Parathyroid adenoma (tissue), 2 donors: ENCODE measurements at regions not wholly inside any gene's neighbourhood (a gene's known extent, or its start where the extent isn't known, plus 50 kb on each side); places are given as distances from the start of the nearest gene placed in this dataset.

ENCODE experiments used
- H2AFZ ChIP-seq: fragments of 300-600 bp; sonication (generic); one replicate; pipeline ENCODE4 v1.7.0; 2017; ENCODE audit warnings: antibody characterized with exemption, mild to moderate bottlenecking
- H3K27ac ChIP-seq: fragments of 300-600 bp; sonication (generic); one replicate; pipeline ENCODE4 v1.7.0; 2017
- H3K27me3 ChIP-seq: fragments of 300-600 bp; sonication (generic); one replicate; pipeline ENCODE4 v1.7.0; 2017; ENCODE audit warnings: low read length; ENCODE audit not compliant: control insufficient read depth, insufficient read depth
- H3K36me3 ChIP-seq: fragments of 300-600 bp; sonication (generic); one replicate; pipeline ENCODE4 v1.7.0; 2017; ENCODE audit warnings: low read length; ENCODE audit not compliant: control insufficient read depth, insufficient read depth
- H3K4me1 ChIP-seq: fragments of 300-600 bp; sonication (generic); one replicate; pipeline ENCODE4 v1.7.0; 2017; ENCODE audit warnings: control low read depth
- H3K4me2 ChIP-seq: fragments of 300-600 bp; sonication (generic); one replicate; pipeline ENCODE4 v1.7.0; 2017; ENCODE audit warnings: low read length
- H3K4me3 ChIP-seq: fragments of 300-600 bp; sonication (generic); one replicate; pipeline ENCODE4 v1.7.0; 2017; ENCODE audit warnings: low read depth, low read length
- H3K79me2 ChIP-seq: fragments of 300-600 bp; sonication (generic); one replicate; pipeline ENCODE4 v1.7.0; 2017; ENCODE audit warnings: control low read depth
- H3K9ac ChIP-seq: fragments of 300-600 bp; sonication (generic); one replicate; pipeline ENCODE4 v1.7.0; 2017; ENCODE audit warnings: mild to moderate bottlenecking
- H3K9me3 ChIP-seq: fragments of 300-600 bp; sonication (generic); one replicate; pipeline ENCODE4 v1.7.0; 2017; ENCODE audit warnings: low read length; ENCODE audit not compliant: control insufficient read depth
- TF ChIP-seq, protein P1 (sequence below): fragments of 300-600 bp; sonication (generic); IDR thresholded peaks from one replicate; pipeline ENCODE4 v1.7.0; 2017; ENCODE audit warnings: antibody characterized with exemption, mild to moderate bottlenecking
- donor health status: primary hyperparathyroidism.

DNA sequence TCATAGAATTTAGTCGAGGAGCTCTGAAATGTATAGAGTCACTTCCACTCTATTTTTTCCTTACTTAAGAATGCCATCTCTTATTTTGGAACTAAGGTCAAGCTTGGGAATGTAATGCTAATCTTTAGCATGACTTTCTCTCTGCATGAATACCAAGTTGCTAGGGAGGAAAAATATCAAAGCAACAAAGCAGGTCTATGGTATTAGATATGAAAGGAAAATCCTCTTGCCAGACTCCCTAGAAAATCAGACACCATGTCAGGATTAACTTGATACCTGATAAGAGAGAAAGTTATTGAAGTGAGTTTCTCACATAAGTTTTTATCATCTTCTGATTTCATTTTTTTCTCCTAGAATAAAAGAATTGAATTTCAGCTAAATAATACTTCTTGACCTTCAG is 341.7 kb upstream of the ZNF804A start:
- Histone ChIP-seq H3K4me1 (no peaks in the 10 kb centered on the region), H3K4me3 (no peak overlapping the region), H3K4me2 (no peak overlapping the region), H3K79me2 (no peaks in the 10 kb centered on the region), H3K27ac (no peak overlapping the region), H3K27me3 (no peaks in the 10 kb centered on the region), H3K9me3 (no peaks in the 10 kb centered on the region), H2AFZ (no peak overlapping the region), H3K36me3 (no peaks in the 10 kb centered on the region), H3K9ac (no peak overlapping the region)
- TF ChIP-seq, protein P1, sequence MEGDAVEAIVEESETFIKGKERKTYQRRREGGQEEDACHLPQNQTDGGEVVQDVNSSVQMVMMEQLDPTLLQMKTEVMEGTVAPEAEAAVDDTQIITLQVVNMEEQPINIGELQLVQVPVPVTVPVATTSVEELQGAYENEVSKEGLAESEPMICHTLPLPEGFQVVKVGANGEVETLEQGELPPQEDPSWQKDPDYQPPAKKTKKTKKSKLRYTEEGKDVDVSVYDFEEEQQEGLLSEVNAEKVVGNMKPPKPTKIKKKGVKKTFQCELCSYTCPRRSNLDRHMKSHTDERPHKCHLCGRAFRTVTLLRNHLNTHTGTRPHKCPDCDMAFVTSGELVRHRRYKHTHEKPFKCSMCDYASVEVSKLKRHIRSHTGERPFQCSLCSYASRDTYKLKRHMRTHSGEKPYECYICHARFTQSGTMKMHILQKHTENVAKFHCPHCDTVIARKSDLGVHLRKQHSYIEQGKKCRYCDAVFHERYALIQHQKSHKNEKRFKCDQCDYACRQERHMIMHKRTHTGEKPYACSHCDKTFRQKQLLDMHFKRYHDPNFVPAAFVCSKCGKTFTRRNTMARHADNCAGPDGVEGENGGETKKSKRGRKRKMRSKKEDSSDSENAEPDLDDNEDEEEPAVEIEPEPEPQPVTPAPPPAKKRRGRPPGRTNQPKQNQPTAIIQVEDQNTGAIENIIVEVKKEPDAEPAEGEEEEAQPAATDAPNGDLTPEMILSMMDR = no peak

DNA sequence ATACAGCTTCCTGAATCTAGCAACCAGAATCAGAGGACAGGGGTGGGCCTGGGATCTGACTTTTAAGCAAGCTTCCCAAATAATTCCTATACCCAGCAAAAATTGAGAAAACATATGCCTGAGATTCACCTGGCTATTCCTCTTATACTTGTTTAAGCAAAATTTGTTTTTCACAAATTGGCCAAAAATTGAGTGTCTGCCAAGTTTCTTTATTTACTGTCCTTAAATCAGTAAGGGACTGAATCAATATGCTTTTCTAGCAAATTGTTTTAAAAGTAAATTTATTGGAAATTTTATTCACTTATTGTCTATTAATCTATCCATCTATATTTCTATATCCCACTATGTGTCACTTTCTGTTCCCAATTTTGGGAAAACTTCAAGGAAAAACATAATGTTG is 337.0 kb upstream of the ZNF804A start:
- Histone ChIP-seq H3K9ac (no peak overlapping the region), H2AFZ (no peak overlapping the region)

DNA sequence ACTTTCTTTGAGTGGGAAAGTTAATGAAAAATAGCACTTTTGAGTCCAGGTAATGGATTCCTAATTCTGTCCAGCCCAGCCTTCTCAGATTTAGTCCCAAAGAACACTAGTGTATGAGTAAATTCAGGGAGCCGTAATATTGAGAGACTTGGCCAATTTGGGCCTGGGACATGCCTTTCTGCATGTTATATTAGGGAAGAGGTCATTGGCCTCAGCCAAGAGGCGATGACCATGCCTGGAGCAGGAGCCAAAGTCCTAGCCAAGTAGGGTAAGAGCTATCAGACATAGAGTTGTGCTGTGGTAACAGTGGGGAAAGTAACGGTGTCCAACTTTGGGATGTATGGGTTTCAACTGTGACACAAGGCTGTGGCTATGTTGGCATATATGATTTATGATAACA is 336.5 kb upstream of the ZNF804A start:
- Histone ChIP-seq H3K9me3 (no peaks in the 10 kb centered on the region), H3K27ac (no peak overlapping the region), H2AFZ (no peak overlapping the region), H3K27me3 (no peaks in the 10 kb centered on the region), H3K9ac (no peak overlapping the region), H3K4me3 (no peak overlapping the region), H3K4me1 (no peaks in the 10 kb centered on the region), H3K4me2 (no peak overlapping the region), H3K36me3 (no peaks in the 10 kb centered on the region), H3K79me2 (no peaks in the 10 kb centered on the region)
- TF ChIP-seq, protein P1 = no peak

More for the DNA sequence above, 337.0 kb upstream of the ZNF804A start:
- Histone ChIP-seq H3K4me1 (no peaks in the 10 kb centered on the region), H3K9me3 (no peaks in the 10 kb centered on the region), H3K27me3 (no peaks in the 10 kb centered on the region), H3K4me3 (no peak overlapping the region), H3K36me3 (no peaks in the 10 kb centered on the region), H3K27ac (no peak overlapping the region), H3K4me2 (no peak overlapping the region), H3K79me2 (no peaks in the 10 kb centered on the region)
- TF ChIP-seq, protein P1 = no peak

DNA sequence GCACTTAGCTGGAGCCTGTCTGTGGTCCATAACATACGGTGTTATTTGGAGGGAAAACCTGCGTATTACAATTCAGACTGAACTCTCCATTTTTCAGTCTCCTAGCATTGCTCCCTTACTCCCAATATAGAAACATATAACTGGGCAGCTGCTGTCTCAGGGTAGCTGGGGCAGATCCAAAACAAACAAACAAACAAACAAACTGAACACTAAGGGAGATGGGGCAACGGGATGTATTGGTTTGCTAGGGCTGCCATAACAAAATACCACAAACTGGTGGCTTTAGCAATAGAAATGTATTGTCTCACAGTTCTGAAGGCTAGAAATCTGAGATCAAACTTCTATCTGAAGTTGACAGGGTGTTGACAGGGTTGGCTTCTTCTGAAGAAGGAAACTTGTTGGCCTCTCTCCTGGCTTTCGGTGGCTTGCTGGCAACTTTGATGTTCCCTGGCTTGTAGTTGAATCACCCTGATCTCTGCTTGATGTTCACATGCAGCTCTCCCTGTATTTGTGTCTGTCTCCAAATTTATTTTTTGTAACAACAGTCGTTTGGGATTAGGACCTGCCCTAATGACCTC is 329.3 kb upstream of the ZNF804A start:
- no peak overlapping the region for H3K9ac ChIP-seq
- no peaks in the 10 kb centered on the region for H3K27me3 ChIP-seq
- TF ChIP-seq, protein P1 = no peak
- H3K4me1 ChIP-seq = no peaks in the 10 kb centered on the region
- no peak overlapping the region for H3K4me3 ChIP-seq
- H3K4me2 ChIP-seq = no peak overlapping the region
- H3K36me3 ChIP-seq = no peaks in the 10 kb centered on the region
- H3K79me2 ChIP-seq = no peaks in the 10 kb centered on the region
- H3K9me3 ChIP-seq = no peaks in the 10 kb centered on the region
- H3K27ac ChIP-seq = no peak overlapping the region
- no peak overlapping the region for H2AFZ ChIP-seq

DNA sequence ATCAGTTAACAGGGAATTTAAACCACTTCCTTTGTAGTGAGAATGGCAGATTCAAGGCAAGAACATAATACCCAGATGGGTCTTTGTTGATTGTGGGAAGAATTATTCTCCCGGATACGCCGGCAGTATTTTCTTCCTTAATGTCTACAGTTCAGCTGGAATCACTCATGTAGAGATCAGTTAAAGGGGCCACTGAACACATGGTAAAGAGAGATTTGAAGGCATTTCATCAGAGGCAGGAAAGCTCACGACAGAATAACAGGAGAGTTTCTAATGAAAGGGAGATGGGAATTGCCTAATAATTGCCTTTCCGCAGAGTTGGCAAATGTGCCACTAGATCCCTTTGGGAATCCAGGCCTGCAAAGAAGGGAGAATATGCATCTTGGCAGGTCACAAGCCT is 327.7 kb upstream of the ZNF804A start:
- Histone ChIP-seq H3K4me2 (no peak overlapping the region), H3K9ac (no peak overlapping the region), H2AFZ (no peak overlapping the region), H3K27ac (no peak overlapping the region), H3K4me3 (no peak overlapping the region), H3K9me3 (no peaks in the 10 kb centered on the region), H3K36me3 (no peaks in the 10 kb centered on the region), H3K27me3 (no peaks in the 10 kb centered on the region), H3K4me1 (no peaks in the 10 kb centered on the region), H3K79me2 (no peaks in the 10 kb centered on the region)
- TF ChIP-seq, protein P1 = no peak
